Occipital lobe (tissue), 1 donor: ENCODE measurements at regions not wholly inside any gene's neighbourhood (a gene's known extent, or its start where the extent isn't known, plus 50 kb on each side); places are given as distances from the start of the nearest gene placed in this dataset.
"Not testable (repeated sequence)": the region's sequence is repeated elsewhere in the genome, so short reads cannot be mapped to it uniquely, and the experiment has no call there.

Source experiments
- DNase-seq: peaks from one replicate; lab custom pipeline; 2025; lab: John Stamatoyannopoulos, UW

GRCh38 chr1:168457296-168457695 lies 86.5 kb downstream of the XCL2 start:
- not testable (repeated sequence) for DNase-seq

- no peak for DNase-seq
Measured at GRCh38 chr1:168455764-168456163, 88.0 kb downstream of the XCL2 start.

- no peak for DNase-seq
Measured at GRCh38 chr1:168454211-168454815, 89.5 kb downstream of the XCL2 start.

GRCh38 chr1:168453056-168453455 lies 90.7 kb downstream of the XCL2 start:
- no peak for DNase-seq

GRCh38 chr1:168452329-168452728 lies 91.5 kb downstream of the XCL2 start:
- no peak for DNase-seq

- no peak for DNase-seq
Measured at GRCh38 chr1:168447871-168448270, 95.9 kb downstream of the XCL2 start.

GRCh38 chr1:168446081-168446480 lies 97.7 kb downstream of the XCL2 start:
- no peak for DNase-seq

- no peak for DNase-seq
Measured at GRCh38 chr1:168443899-168444298, 99.9 kb downstream of the XCL2 start.

GRCh38 chr1:168443356-168443755 lies 100.4 kb downstream of the XCL2 start:
- DNase-seq = no peak

- DNase-seq = no peak
Measured at GRCh38 chr1:168442931-168443330, 100.9 kb downstream of the XCL2 start.

- DNase-seq = no peak
Measured at GRCh38 chr1:168441745-168442144, 102.1 kb downstream of the XCL2 start.

GRCh38 chr1:168439456-168440375 lies 104.1 kb downstream of the XCL2 start:
- peak; percentile 78 for DNase-seq

- no peak for DNase-seq
Measured at GRCh38 chr1:168438626-168439025, 105.2 kb downstream of the XCL2 start.

GRCh38 chr1:168437821-168438220 lies 106.0 kb downstream of the XCL2 start:
- DNase-seq = peak; percentile 71

GRCh38 chr1:168435439-168435838 lies 108.4 kb downstream of the XCL2 start:
- DNase-seq = no peak

- no peak for DNase-seq
Measured at GRCh38 chr1:168433238-168433637, 110.6 kb downstream of the XCL2 start.

GRCh38 chr1:168431882-168432281 lies 111.9 kb downstream of the XCL2 start:
- no peak for DNase-seq

- DNase-seq = peak; percentile 7
Measured at GRCh38 chr1:168430321-168430720, 113.5 kb downstream of the XCL2 start.

- DNase-seq = peak; percentile 59
Measured at GRCh38 chr1:168428063-168428731, 115.6 kb downstream of the XCL2 start.

- DNase-seq = no peak
Measured at GRCh38 chr1:168427051-168427450, 116.7 kb downstream of the XCL2 start.

- DNase-seq = no peak
Measured at GRCh38 chr1:168424281-168424680, 119.5 kb downstream of the XCL2 start.

GRCh38 chr1:168422203-168422847 lies 121.5 kb downstream of the XCL2 start:
- no peak for DNase-seq
